ENCODE measurements at regions not wholly inside any gene's neighbourhood (a gene's known extent, or its start where the extent isn't known, plus 50 kb on each side); places are given as distances from the start of the nearest gene placed in this dataset.

DNA sequence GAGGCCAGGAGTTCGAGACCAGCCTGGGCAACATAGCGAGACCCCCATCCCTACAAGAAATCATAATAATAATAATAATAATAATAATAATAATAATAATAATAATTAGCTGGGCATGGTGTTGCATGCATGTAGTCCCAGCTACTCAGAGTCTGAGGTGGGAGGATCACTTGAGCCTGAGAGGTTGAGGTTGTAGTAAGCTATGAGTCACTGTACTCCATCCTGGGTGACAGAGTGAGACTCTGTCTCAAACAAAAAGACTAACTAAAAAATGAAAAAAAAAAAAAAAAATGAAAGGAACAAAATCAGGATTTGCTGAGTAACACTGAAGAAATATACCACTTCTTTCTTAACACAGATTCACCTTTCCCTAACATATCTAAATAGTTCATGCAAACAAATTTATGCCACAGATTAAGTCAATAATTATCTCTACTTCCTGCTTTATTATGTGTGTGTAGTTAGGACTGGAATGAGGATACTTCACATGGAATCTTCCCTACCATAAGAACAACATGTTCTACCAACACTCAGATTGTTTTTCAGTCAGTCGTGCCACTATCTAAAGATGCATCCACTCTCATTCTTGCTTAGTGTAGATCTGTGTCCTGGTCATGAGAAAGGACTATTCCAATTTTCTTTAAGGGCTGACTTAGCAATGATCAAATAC is 928.7 kb downstream of the SLC4A3 start:
- TF ChIP-seq, protein P1, sequence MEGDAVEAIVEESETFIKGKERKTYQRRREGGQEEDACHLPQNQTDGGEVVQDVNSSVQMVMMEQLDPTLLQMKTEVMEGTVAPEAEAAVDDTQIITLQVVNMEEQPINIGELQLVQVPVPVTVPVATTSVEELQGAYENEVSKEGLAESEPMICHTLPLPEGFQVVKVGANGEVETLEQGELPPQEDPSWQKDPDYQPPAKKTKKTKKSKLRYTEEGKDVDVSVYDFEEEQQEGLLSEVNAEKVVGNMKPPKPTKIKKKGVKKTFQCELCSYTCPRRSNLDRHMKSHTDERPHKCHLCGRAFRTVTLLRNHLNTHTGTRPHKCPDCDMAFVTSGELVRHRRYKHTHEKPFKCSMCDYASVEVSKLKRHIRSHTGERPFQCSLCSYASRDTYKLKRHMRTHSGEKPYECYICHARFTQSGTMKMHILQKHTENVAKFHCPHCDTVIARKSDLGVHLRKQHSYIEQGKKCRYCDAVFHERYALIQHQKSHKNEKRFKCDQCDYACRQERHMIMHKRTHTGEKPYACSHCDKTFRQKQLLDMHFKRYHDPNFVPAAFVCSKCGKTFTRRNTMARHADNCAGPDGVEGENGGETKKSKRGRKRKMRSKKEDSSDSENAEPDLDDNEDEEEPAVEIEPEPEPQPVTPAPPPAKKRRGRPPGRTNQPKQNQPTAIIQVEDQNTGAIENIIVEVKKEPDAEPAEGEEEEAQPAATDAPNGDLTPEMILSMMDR (IDR thresholded peaks at IDR 0.05; ENCODE audit: insufficient read depth, missing control alignments) = no peak
- DNase-seq (ENCODE audit: insufficient read length, low spot score) = no peak
- FAIRE-seq = no peak

DNA sequence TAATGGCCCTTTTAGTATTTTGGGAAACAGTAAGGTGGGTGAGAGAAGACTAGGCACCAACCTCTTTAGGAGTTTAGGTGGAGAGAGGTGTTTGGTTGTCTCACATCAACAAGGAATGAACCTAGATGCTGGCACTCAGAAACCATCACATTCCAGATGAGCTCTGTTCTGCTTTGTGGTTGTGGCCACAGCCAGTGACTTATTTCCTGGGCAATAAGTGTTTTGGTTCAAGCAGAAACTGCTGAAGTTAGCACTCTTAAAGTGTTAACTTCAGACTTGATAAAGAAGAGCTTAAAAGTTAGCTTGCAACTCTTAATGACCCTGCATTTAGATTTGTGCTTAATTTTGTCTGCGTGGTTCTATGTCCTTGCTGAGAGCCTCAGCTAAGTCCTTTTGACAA is 929.2 kb downstream of the SLC4A3 start:
- TF ChIP-seq, protein P1 (IDR thresholded peaks at IDR 0.05; ENCODE audit: insufficient read depth, missing control alignments) = no peak
- no peak for FAIRE-seq
- DNase-seq (ENCODE audit: insufficient read length, low spot score) = no peak

DNA sequence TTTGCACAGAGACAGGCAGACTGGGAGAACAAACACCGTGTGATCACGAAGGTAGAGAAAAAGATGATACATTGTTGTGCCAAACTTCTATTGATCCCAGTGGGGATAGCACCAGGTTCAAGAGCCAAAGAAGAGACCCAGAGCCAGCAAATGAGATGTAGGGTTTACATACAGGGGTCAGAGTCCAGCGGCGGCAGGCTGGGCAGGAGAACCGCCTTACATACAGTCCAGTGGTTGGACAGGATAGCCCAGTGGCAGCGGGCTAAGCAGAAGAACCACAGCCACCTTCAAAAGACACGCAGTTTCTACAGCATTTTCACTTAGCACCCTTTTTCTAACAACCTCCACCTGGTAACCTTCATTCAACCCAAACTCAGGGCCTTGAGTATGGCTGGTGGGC is 932.8 kb downstream of the SLC4A3 start:
- FAIRE-seq (no peak), DNase-seq (ENCODE audit: insufficient read length, low spot score) (no peak)
- TF ChIP-seq, protein P1 (IDR thresholded peaks at IDR 0.05; ENCODE audit: insufficient read depth, missing control alignments) = no peak

DNA sequence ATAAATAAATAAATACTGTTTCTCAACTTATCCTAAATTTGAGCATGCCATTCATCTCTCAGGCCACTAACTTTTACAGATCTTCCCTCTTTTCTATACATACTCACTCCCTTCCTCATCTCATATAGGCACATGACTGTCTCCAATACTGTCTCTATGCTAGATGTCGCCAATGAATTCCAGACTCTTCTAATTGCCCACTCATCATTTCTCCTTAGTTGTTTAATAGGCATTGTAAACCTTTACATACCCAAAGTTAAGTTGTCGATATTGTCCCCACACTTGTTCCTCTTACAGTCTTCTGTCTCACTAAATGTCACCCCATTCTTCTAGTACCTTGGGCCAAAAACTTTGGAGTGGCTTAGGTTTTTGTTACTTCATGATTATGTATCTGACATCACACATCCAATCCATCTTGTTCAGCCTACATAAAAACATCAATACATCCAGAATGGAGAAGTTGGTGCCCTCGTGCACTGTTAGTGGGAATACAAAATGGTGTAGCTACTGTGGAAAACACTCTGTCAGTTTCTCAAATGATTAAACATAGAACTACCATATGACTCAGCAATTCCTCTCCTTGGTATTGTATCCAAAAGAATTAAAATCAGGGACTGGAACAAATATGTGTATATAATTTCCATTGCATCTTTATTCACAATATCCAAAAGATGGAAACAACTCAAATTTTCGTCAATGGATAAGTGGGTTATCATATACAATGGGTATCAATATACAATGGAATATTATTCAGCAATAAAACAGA is 935.1 kb downstream of the SLC4A3 start:
- FAIRE-seq (no peak), DNase-seq (ENCODE audit: insufficient read length, low spot score) (no peak)
- TF ChIP-seq, protein P1 (IDR thresholded peaks at IDR 0.05; ENCODE audit: insufficient read depth, missing control alignments) = no peak

DNA sequence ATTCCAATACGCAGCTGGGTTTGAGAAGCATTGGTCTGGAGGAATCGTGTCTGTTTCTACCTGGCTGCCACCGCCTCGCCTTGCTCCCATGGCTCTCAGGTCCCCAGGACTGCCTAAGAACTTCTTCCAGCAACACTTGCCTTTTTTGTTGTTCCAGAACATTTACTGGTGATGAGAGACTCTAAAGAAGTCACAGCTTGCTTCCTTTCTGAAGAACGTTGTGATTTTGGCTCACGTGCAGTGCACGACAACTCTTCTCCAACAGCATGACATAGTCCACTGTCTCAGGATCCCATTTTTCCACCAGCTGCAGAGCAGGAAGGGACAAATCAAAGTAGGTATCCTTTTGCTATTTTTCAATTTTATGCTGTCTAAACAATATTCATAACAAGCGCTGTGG is 940.9 kb downstream of the SLC4A3 start:
- DNase-seq (ENCODE audit: insufficient read length, low spot score) = no peak
- FAIRE-seq = no peak
- TF ChIP-seq, protein P1 (IDR thresholded peaks at IDR 0.05; ENCODE audit: insufficient read depth, missing control alignments) = no peak

DNA sequence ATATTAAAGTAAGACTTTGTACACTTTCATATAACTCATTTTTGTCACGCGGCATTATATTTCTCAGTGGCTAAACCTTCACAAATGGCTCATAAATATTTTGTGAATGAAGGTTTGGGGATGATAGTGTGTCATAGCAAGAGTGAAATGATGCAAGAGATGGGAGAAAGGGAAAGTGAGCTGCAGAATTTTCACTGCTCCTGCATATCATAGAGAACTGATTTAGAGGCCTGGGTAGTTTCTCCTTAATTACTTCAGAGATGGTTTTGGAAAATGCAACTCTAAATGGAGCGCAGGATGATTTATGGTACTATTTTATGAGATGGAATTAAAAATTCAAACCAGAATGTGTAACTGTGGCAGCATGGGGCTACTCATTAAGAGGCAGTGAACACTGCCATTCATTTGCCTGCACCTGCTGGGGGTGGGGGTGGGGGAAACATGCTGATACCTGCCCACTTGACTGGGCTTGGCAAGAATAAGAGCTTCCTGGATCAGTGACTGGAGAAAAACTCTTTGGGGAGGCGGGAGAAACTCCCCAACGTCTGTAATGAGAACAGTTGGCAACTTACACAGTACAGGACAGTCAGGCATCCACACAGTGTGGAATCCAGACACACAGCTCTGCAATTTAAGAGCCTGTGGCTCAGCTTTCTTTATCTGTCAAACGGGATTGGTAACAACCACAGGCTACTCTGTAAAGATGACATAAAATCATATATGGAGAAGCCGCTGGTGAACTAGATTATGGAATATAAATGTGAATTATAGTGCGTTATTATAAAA is 941.9 kb downstream of the SLC4A3 start:
- FAIRE-seq (no peak), DNase-seq (ENCODE audit: insufficient read length, low spot score) (no peak)

More for the DNA sequence above, 941.9 kb downstream of the SLC4A3 start:
- TF ChIP-seq, protein P1 (IDR thresholded peaks at IDR 0.05; ENCODE audit: insufficient read depth, missing control alignments) = no peak
